Breast epithelium (tissue), 4 donors: ENCODE measurements at regions not wholly inside any gene's neighbourhood (a gene's known extent, or its start where the extent isn't known, plus 50 kb on each side); places are given as distances from the start of the nearest gene placed in this dataset.
"Not testable (repeated sequence)": the region's sequence is repeated elsewhere in the genome, so short reads cannot be mapped to it uniquely, and the experiment has no call there.

ENCODE experiments used
- DNase-seq, 2 donors: peaks; one replicate each; pipeline ENCODE4 v3.0.0-alpha.2; 2019; ENCODE audit warnings: low spot score in 2 of 2
- H3K27ac ChIP-seq, 2 donors: fragments of 200-600 bp; sonication (generic) in 1 of 2; one replicate each; pipeline ENCODE4 v1.5.1; 2016 to 2019; ENCODE audit warnings: mild to moderate bottlenecking in 1 of 2
- H3K27me3 ChIP-seq, 2 donors: fragments of 200-600 bp; sonication (generic) in 1 of 2; one replicate each; pipeline versions ENCODE4 v1.5.1 to v1.6.0; 2017 to 2019; ENCODE audit warnings: control low read depth in 1 of 2, mild to moderate bottlenecking in 1 of 2
- H3K36me3 ChIP-seq: fragments of 200-600 bp; one replicate; pipeline ENCODE4 v1.5.1; 2019
- H3K4me1 ChIP-seq, 2 donors: fragments of 200-600 bp; sonication (generic); one replicate each; pipeline ENCODE4 v1.5.1; 2016 to 2019; ENCODE audit warnings: control low read depth in 1 of 2
- H3K4me3 ChIP-seq, 3 donors: fragments of 200-600 bp; sonication (generic); 1 replicate in 2 of 3; 2 replicates in 1 of 3; pipeline ENCODE4 v1.5.1; 2016 to 2019; ENCODE audit warnings: mild to moderate bottlenecking in 3 of 3, moderate library complexity in 2 of 3
- H3K9me3 ChIP-seq, 2 donors: fragments of 200-600 bp; sonication (generic) in 1 of 2; one replicate each; pipeline ENCODE4 v1.5.1; 2016 to 2019; ENCODE audit warnings: control low read depth in 1 of 2
- POLR2A ChIP-seq: fragments of 450-650 bp; IDR thresholded peaks from one replicate; pipeline ENCODE4 v1.6.1; 2016; ENCODE audit warnings: antibody characterized with exemption, mild to moderate bottlenecking, moderate library complexity
- POLR2AphosphoS5 ChIP-seq, 3 donors: sonication (generic); formaldehyde crosslinking; IDR thresholded peaks; one replicate each; pipeline ENCODE4 v1.6.1; 2017; ENCODE audit warnings: antibody characterized with exemption in 3 of 3
- intact Hi-C: fragments of 100-400 bp; cut with DNase I; formaldehyde crosslinking; loops from one replicate; pipeline ENCODE4 v1.15.1; 2023; ENCODE audit warnings: low total_unique reads
- TF ChIP-seq, protein P1 (sequence below), 3 donors: fragments of 450-650 bp; IDR thresholded peaks; one replicate each; pipeline ENCODE4 v1.5.1; 2016 to 2017; ENCODE audit warnings: antibody characterized with exemption in 3 of 3, mild to moderate bottlenecking in 3 of 3, moderate library complexity in 3 of 3

- intact Hi-C loops: no loop called here
- Histone ChIP-seq H3K27me3 (no peaks in the 10 kb centered on the region), H3K27ac (no peak overlapping the region), H3K4me3 (no peak overlapping the region), H3K9me3 (peaks cover 0 to 6% of the 10 kb centered on the region in 2 donors), H3K4me1 (no peaks in the 10 kb centered on the region), H3K36me3 (no peaks in the 10 kb centered on the region)
- DNase-seq: no peak
- TF ChIP-seq POLR2A (no peak), POLR2AphosphoS5 (IDR thresholded peaks at IDR 0.05) (no peak)
- TF ChIP-seq, protein P1, sequence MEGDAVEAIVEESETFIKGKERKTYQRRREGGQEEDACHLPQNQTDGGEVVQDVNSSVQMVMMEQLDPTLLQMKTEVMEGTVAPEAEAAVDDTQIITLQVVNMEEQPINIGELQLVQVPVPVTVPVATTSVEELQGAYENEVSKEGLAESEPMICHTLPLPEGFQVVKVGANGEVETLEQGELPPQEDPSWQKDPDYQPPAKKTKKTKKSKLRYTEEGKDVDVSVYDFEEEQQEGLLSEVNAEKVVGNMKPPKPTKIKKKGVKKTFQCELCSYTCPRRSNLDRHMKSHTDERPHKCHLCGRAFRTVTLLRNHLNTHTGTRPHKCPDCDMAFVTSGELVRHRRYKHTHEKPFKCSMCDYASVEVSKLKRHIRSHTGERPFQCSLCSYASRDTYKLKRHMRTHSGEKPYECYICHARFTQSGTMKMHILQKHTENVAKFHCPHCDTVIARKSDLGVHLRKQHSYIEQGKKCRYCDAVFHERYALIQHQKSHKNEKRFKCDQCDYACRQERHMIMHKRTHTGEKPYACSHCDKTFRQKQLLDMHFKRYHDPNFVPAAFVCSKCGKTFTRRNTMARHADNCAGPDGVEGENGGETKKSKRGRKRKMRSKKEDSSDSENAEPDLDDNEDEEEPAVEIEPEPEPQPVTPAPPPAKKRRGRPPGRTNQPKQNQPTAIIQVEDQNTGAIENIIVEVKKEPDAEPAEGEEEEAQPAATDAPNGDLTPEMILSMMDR (IDR thresholded peaks at IDR 0.05): no peak
Observed at GRCh38 chr4:162839814-162840213, 326.9 kb downstream of the NAF1 start.

DNA sequence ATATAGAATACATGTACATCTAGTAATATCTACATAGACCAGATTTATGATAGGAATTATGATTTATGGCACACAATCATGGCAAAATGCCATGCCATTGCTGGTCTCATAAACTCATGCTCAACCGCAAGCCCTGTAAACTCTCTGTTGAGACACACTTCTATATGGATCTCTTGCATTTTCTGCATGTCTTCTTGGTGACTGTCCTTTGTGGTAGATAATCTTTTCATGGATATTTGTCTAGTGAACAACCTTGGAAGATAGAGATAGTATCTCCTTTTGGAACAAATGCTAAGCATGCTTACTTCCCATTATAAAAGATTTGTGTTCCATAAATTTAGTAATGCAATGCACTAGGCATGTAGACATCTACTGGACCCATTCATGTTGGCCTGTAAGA is 328.0 kb downstream of the NAF1 start:
- Histone ChIP-seq H3K27me3 (no peaks in the 10 kb centered on the region), H3K27ac (no peak overlapping the region), H3K36me3 (no peaks in the 10 kb centered on the region), H3K9me3 (peaks cover 0 to 6% of the 10 kb centered on the region in 2 donors), H3K4me3 (no peak overlapping the region), H3K4me1 (no peaks in the 10 kb centered on the region)
- intact Hi-C loops: no loop called here
- TF ChIP-seq, protein P1 (IDR thresholded peaks at IDR 0.05): no peak
- TF ChIP-seq POLR2A (no peak), POLR2AphosphoS5 (IDR thresholded peaks at IDR 0.05) (no peak)
- no peak for DNase-seq

DNA sequence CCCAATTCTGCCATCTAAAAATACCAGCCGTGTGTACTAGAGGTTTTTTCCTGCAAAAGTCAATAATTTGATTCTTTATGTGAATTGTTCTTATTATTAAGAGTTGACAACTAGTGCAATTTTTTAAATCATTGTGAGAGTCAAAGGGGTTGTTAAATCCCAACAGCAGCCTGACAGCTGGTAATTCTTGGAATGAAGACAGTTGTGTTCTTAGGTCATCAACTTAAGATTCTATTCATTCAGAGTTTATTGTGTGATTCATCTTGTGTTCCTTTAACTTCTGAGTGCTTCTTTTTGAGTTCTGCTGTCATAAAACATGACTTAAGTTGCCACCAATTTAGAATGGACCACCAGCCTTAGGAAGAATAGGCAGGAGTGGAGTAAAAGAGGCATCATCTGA is 329.0 kb downstream of the NAF1 start:
- no peak for DNase-seq
- TF ChIP-seq POLR2A (no peak), POLR2AphosphoS5 (IDR thresholded peaks at IDR 0.05) (no peak)
- TF ChIP-seq, protein P1 (IDR thresholded peaks at IDR 0.05): no peak
- H3K36me3 ChIP-seq: no peaks in the 10 kb centered on the region
- no peak overlapping the region for H3K4me3 ChIP-seq
- H3K4me1 ChIP-seq: no peaks in the 10 kb centered on the region
- intact Hi-C loops: no loop called here
- H3K9me3 ChIP-seq: peaks cover 0 to 6% of the 10 kb centered on the region in 2 donors
- H3K27ac ChIP-seq: no peak overlapping the region
- H3K27me3 ChIP-seq: no peaks in the 10 kb centered on the region

DNA sequence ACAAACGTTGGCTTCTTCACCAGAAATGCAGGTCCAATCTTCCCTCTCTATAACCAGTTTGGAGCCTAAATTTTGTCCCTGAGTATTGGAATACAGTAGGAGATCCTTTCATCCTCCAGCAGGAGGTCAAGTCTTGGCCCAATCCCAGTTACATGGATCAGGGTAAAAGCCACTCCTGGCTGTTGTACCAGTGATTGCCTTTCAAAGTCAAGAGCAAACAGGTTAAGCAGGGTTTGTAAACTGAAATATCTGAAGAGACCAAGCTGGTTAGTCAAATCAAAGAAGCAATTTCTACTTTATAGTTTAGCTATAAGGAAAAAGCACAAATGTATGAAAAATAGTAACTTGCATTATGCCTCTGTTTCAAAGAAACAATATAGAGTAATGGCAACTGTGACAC is 329.4 kb downstream of the NAF1 start:
- TF ChIP-seq POLR2AphosphoS5 (IDR thresholded peaks at IDR 0.05) (no peak), POLR2A (no peak)
- intact Hi-C loops: no loop called here
- no peaks in the 10 kb centered on the region for H3K36me3 ChIP-seq
- H3K4me1 ChIP-seq: no peaks in the 10 kb centered on the region
- H3K9me3 ChIP-seq: peaks cover 0 to 6% of the 10 kb centered on the region in 2 donors
- no peak overlapping the region for H3K27ac ChIP-seq
- H3K4me3 ChIP-seq: no peak overlapping the region
- no peak for DNase-seq
- no peaks in the 10 kb centered on the region for H3K27me3 ChIP-seq

DNA sequence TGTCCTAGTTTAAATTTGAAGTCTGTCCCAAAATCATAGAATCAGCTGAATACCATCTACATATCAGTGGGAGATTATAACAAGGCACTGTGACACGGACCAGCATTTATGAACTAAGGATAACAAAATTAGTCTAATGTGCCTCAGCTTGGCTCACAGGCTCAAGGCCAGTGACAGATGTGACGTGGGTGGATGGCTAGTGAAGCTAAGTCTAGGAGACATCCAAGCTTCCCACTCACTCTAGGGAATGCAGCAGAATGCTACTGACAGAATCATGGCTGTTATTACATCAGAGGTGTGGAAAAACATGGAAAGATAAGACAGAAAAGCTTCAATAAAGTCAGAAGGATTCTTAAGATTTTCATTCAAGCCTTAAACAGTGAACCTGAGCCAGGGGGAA is 329.9 kb downstream of the NAF1 start:
- Histone ChIP-seq H3K36me3 (no peaks in the 10 kb centered on the region), H3K4me1 (no peaks in the 10 kb centered on the region), H3K27me3 (no peaks in the 10 kb centered on the region), H3K9me3 (peaks cover 0 to 6% of the 10 kb centered on the region in 2 donors), H3K27ac (no peak overlapping the region), H3K4me3 (no peak overlapping the region)
- intact Hi-C loops: no loop called here
- TF ChIP-seq, protein P1 (IDR thresholded peaks at IDR 0.05): no peak
- TF ChIP-seq POLR2A (no peak), POLR2AphosphoS5 (IDR thresholded peaks at IDR 0.05) (no peak)
- no peak for DNase-seq

- H3K27ac ChIP-seq, intact Hi-C loops, DNase-seq, H3K4me3 ChIP-seq, H3K27me3 ChIP-seq, H3K9me3 ChIP-seq, H3K36me3 ChIP-seq, H3K4me1 ChIP-seq: not testable (repeated sequence)
Observed at GRCh38 chr4:162836258-162836657, 330.4 kb downstream of the NAF1 start.
